ENCODE measurements at regions not wholly inside any gene's neighbourhood (a gene's known extent, or its start where the extent isn't known, plus 50 kb on each side); places are given as distances from the start of the nearest gene placed in this dataset.

DNA sequence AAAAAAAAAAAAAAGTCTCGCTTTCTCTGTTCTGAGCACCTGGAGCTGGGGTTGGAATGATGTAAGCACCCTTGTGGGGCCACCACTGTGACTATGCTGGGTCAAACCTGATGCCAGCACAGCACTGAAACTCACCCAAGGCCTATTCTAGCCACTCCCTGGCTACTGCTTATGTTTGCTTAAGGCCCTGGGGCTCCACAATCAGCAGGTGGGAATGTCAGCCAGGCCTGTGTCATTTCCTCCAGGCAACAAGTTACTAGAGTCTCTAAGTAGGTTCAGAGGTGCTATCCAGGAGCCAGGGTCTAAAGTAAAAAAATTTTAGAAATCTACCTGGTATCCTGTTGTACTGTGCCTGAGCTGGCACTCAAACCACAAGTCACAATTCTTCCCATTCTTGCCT is 1306.8 kb downstream of the STIM2 start:
- DNase-seq (ENCODE audit: low spot score) = no peak

- no peak for DNase-seq (ENCODE audit: low spot score)
Measured at GRCh38 chr4:28176942-28177341, 1316.3 kb downstream of the STIM2 start.

DNA sequence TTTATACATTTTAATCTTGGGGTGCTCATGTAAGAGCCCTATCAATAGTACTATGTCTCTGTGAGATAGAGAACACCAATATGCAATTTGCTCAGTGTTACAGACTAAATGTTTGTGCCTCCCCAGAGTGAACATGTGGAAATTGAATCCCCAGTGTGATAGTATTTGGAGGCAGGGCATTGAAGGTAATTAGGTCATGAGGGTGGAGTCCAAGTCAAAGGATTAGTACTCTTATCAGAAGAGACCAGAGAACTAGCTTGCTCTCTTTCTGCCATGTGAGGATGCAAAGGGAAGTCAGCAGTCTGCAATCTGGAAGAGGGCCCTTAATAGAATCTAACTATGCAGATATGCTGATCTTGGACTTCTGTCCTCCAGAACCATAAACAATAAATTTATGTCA is 1317.0 kb downstream of the STIM2 start:
- DNase-seq (ENCODE audit: low spot score) = no peak

GRCh38 chr4:28179126-28179525 is 1318.5 kb downstream of the STIM2 start:
- DNase-seq (ENCODE audit: low spot score) = no peak

DNA sequence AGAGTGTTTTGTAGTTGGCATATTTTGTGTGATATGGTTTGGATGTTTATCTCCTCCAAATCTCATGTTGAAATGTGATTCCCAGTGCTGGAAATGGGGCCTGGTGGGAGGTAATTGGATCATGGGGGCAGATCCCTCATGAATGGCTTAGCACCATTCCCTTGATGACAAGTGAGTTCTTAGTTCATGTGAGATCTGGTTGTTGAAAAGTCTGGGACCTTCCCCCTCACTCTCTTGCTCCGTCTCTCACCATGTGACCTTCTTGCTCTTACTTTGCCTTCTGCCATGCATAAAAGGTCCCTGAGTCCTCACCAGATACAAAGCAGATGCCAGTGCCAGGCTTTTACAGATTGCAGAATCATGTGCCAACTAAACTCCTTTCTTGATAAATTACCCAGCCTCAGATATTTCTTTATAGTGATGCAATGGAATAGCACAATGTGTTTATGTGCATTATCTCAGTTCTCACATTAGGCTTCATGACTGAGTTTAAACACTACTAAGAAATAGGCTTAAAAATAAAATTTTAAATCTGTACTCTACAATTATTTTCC is 1348.8 kb downstream of the STIM2 start:
- no peak for DNase-seq (ENCODE audit: low spot score)

DNA sequence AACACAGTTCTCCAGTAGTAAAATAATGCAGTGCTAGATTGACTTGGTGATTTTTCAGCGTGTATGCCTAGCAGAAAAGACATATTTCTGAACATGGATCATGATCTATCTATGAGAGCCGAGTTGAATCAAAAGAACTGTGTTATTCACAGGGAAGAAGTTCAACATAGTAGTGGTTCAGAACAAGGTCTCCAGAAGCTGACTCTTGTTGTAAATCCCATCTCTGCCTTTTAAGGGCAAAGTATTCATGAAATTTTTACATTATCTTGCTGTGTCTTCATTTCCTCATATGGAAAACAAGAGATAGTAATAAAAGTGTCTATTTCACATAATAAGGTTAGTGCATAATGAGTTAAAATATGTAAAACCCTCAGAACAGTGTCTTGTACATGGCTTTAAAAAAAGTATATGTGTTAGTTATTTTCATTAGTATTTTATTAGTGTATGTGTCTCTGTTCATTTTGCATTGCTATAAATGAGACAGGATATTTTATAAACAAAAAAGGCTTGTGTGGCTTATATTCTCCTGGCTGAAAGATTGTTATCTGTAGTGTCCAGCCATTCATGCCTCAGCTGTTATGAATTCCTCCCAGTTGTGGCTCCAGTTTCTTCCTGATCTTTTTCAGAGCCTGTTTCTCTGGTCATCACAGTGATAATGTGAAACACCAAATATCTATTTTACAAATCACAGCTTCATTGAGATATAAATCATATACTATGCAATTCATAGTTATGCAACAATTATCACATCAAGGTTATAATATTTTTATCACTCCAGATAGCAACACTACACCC is 1351.2 kb downstream of the STIM2 start:
- no peak for DNase-seq (ENCODE audit: low spot score)

- DNase-seq (ENCODE audit: low spot score) = no peak
Measured at GRCh38 chr4:28221536-28221935, 1360.9 kb downstream of the STIM2 start.

DNA sequence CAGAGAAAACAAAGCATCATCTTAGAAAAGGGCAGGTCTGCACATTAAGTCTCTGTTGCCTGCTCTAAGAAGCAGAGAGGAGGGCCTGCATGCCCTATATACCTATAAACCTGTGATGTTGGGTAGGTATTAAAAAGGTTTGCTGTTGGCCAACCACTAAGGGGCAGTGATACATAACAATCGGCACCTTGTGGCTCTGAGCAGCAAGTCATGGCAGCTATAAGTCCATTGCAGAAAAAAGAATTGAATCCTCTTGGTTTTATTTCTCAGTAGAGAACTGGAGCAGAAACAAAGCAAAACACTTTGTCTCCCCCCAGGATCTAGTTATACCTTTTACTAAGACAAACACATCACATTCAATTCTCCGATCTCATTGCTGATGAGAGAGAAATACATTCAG is 1364.4 kb downstream of the STIM2 start:
- DNase-seq (ENCODE audit: low spot score) = no peak

GRCh38 chr4:28225689-28226353 is 1365.2 kb downstream of the STIM2 start:
- DNase-seq (ENCODE audit: low spot score) = no peak

- no peak for DNase-seq (ENCODE audit: low spot score)
Measured at GRCh38 chr4:28226962-28227361, 1366.3 kb downstream of the STIM2 start.

- no peak for DNase-seq (ENCODE audit: low spot score)
Measured at GRCh38 chr4:28227764-28228163, 1367.1 kb downstream of the STIM2 start.

GRCh38 chr4:28228561-28229491 is 1368.2 kb downstream of the STIM2 start:
- DNase-seq (ENCODE audit: low spot score) = no peak

DNA sequence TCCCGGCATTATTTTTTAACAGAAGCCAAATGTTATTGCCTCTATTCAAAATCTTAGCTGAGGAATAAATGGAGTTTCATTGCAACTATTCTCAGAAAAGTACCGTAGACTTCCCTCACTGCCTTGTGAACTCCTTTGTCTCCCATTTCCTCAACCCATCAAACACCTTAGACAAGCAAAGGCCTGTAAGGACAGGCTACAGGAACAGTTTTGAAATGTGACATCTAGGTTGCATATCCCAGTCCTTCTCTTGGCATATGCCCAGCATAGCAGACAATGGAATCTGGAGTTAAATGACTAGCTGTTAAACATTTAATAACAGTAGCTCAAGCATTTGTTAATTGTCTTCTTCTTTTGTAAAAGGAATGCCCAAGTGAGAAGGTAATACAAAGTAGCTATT is 1371.7 kb downstream of the STIM2 start:
- DNase-seq (ENCODE audit: low spot score) = no peak

DNA sequence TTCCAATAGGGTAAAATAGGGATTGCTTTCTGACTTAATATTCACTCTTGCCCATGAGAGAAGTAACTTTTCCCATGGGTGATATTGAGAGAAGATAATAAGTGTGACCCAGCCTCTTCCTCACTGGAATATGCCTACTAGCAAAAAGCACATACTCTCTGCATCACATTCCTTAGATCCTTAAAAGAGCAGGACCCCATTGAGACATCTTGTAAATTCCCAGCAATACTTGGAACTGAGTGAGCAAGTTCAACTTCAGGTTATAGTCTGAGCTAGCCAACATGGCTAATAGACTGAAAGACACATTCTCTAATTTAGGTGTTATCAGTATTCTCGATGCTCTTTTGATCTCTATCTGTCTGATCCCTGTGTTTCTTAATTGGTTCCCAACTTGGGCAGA is 1372.3 kb downstream of the STIM2 start:
- DNase-seq (ENCODE audit: low spot score) = no peak

DNA sequence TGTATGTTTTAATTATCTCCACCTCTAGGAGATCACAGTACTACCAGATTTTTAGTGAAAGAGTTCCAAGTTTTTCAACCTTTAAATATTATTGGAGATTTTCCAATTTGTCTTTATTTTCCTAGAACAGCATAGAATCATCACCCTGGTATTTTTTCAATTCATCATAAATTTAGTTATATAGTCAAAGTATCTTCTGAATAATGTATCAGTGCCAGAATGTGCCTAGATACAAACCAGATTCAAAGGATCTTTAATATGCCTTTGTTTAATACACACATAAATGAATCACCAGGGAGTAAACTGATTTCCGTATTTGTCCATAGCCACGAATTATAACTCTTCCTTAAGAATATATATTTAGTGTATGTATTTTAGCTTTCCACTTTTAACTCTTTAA is 1373.1 kb downstream of the STIM2 start:
- DNase-seq (ENCODE audit: low spot score) = no peak

- no peak for DNase-seq (ENCODE audit: low spot score)
Measured at GRCh38 chr4:28238876-28239275, 1378.2 kb downstream of the STIM2 start.

- DNase-seq (ENCODE audit: low spot score) = no peak
Measured at GRCh38 chr4:28241021-28241420, 1380.4 kb downstream of the STIM2 start.

DNA sequence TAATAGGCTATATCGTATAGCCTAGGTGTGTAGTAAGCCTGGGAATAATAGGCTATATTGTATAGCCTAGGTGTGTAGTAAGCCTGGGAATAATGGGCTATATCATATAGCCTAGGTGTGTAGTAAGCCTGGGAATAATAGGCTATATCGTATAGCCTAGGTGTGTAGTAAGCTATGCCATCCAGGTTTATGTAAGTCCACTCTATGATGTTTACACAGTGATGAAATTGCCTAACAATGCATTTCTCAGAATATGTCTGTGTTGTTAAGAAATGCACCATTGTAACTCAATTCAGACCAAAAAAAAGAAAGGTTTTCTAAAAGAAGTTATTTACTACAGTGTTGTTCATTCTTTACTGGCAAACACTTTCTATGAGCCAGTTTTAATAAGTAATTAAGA is 1387.2 kb downstream of the STIM2 start:
- DNase-seq (ENCODE audit: low spot score) = no peak

GRCh38 chr4:28248269-28248668 is 1387.6 kb downstream of the STIM2 start:
- no peak for DNase-seq (ENCODE audit: low spot score)

DNA sequence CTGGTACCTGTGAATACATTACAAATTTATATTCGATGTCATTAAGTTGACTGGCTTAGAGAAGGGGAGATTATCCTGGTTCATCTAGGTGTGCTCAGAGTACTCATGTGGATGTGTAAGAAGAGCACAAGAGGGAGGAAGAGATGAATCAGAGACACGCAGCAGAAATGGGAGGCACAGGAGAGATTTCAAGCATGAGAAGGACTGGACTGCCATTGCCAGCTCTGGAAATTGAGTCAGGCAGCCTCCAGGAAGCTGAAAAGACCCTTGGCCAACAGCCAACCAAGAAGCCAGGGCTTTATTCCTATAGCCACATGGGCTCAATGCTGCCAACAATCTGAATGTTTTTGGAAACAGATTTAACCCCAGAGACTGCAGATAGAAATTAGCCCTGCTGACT is 1390.0 kb downstream of the STIM2 start:
- DNase-seq (ENCODE audit: low spot score) = no peak

DNA sequence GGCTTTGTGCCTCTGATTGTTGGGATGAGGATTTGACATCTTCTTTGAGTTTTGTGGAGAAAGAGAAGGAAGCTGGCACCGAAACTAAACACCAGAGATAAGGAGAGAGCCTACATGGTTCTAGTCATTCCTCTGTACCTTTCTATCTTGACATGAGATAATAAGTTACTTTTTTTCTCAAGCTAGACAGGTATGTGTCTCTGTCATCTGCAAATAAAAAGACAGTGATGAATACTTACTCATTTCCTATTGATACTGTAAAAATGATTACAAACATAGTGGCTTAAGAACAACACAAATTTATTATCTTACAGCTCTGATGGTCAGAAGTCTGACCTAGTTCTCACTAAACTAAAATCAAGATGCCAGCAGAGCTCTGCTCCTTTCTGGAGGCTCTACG is 1391.2 kb downstream of the STIM2 start:
- no peak for DNase-seq (ENCODE audit: low spot score)

DNA sequence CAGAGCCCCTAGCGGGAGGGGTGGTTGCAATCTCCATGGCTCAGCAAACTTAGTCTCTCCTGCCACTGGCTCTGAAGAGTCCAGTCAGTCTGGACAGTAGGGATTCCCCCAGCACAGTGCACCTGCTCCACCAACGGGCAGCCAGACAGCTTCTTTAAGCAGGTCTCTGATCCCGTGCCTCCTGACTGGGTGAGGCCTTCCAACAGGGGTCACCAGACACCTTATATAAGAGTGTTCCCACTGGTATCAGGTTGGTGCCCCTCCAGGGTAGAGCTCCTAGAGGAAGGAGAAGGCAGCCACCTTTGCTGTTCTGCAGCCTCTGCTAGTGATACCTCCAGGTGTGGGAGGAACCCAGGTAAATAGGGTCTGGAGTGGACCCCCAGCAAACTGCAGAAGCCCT is 1393.4 kb downstream of the STIM2 start:
- DNase-seq (ENCODE audit: low spot score) = no peak
